B cell (primary cell): ENCODE measurements at regions not wholly inside any gene's neighbourhood (a gene's known extent, or its start where the extent isn't known, plus 50 kb on each side); places are given as distances from the start of the nearest gene placed in this dataset.

Source experiments
- EZH2 ChIP-seq: IDR thresholded peaks from 2 replicates; pipeline ENCODE4 v1.6.1; 2012; ENCODE audit warnings: borderline replicate concordance, low read depth, mild to moderate bottlenecking, moderate library complexity, low read length; ENCODE audit not compliant: insufficient read depth, poor library complexity, severe bottlenecking
- TF ChIP-seq, protein P1 (sequence below): fragments of 200-600 bp; IDR thresholded peaks from one replicate; pipeline ENCODE4 v1.8.0; 2022; ENCODE audit warnings: antibody characterized with exemption, mild to moderate bottlenecking

DNA sequence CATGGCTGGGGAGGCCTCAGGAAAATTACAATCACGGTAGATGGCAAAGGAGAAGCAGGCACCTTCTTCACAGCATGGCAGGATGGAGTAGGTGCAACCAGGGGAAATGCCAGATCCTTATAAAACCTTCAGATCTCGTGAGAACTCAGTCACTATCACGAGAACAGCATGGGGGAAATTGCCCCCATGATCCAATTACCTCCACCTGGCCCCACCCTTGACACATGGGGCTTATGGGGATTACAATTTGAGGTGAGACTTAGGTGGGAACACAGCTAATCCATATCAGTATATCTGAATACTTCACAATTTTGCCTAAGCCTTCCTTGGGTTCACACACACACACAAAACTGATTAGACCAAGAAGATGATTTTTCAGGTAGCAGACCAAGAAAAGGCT, 145.1 kb upstream of the COL1A2 start:
- TF ChIP-seq, protein P1, sequence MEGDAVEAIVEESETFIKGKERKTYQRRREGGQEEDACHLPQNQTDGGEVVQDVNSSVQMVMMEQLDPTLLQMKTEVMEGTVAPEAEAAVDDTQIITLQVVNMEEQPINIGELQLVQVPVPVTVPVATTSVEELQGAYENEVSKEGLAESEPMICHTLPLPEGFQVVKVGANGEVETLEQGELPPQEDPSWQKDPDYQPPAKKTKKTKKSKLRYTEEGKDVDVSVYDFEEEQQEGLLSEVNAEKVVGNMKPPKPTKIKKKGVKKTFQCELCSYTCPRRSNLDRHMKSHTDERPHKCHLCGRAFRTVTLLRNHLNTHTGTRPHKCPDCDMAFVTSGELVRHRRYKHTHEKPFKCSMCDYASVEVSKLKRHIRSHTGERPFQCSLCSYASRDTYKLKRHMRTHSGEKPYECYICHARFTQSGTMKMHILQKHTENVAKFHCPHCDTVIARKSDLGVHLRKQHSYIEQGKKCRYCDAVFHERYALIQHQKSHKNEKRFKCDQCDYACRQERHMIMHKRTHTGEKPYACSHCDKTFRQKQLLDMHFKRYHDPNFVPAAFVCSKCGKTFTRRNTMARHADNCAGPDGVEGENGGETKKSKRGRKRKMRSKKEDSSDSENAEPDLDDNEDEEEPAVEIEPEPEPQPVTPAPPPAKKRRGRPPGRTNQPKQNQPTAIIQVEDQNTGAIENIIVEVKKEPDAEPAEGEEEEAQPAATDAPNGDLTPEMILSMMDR, result no peak
- TF ChIP-seq EZH2, result no peak
